Neural progenitor cell (in vitro differentiated cells): ENCODE measurements at regions not wholly inside any gene's neighbourhood (a gene's known extent, or its start where the extent isn't known, plus 50 kb on each side); places are given as distances from the start of the nearest gene placed in this dataset.

Source experiments
- DNase-seq: peaks from one replicate; pipeline ENCODE4 v3.0.0-alpha.2; 2016; ENCODE audit warnings: low spot score
- H2AFZ ChIP-seq: fragments of 200-600 bp; sonication (generic); replicated peaks from 2 replicates; pipeline ENCODE4 v1.6.1; 2016; ENCODE audit warnings: antibody characterized with exemption
- H3F3A ChIP-seq: fragments of 200-600 bp; sonication (generic); 2 replicates; pipeline ENCODE4 v1.6.1; 2016; ENCODE audit warnings: antibody characterized with exemption, low read depth
- H3K27ac ChIP-seq: fragments of 200-600 bp; sonication (generic); 2 replicates; pipeline ENCODE4 v1.5.1; 2016; ENCODE audit warnings: mild to moderate bottlenecking
- H3K27me3 ChIP-seq: fragments of 200-600 bp; sonication (generic); 2 replicates; pipeline ENCODE4 v1.6.1; 2016; ENCODE audit warnings: mild to moderate bottlenecking, moderate library complexity
- H3K36me3 ChIP-seq: fragments of 200-600 bp; sonication (generic); 2 replicates; pipeline ENCODE4 v1.5.1; 2016
- H3K4me1 ChIP-seq: fragments of 200-600 bp; sonication (generic); 2 replicates; pipeline ENCODE4 v1.6.1; 2016; ENCODE audit warnings: mixed run types
- H3K4me2 ChIP-seq: fragments of 200-600 bp; sonication (generic); 2 replicates; pipeline ENCODE4 v1.6.1; 2016
- H3K4me3 ChIP-seq: fragments of 200-600 bp; sonication (generic); 2 replicates; pipeline ENCODE4 v1.5.1; 2016
- H3K79me2 ChIP-seq: fragments of 200-600 bp; sonication (generic); 2 replicates; pipeline ENCODE4 v1.6.1; 2016; ENCODE audit warnings: low read depth
- H3K9ac ChIP-seq: fragments of 200-600 bp; sonication (generic); 2 replicates; pipeline ENCODE4 v1.6.1; 2016
- H3K9me3 ChIP-seq: fragments of 200-600 bp; sonication (generic); 2 replicates; pipeline ENCODE4 v1.5.1; 2016; ENCODE audit warnings: low read depth
- H4K20me1 ChIP-seq: fragments of 200-600 bp; sonication (generic); 2 replicates; pipeline ENCODE4 v1.6.1; 2016; ENCODE audit warnings: low read depth
- H3K27ac Mint-ChIP-seq: 3 replicates; pipeline ENCODE4 v1.8.0; 2021; ENCODE audit warnings: mixed read lengths
- H3K27me3 Mint-ChIP-seq: 2 replicates; pipeline ENCODE4 v1.8.0; 2022; ENCODE audit warnings: low read depth, mild to moderate bottlenecking, inconsistent platforms, moderate library complexity, mixed read lengths; ENCODE audit not compliant: insufficient read depth
- H3K36me3 Mint-ChIP-seq: 3 replicates; pipeline ENCODE4 v1.8.0; 2021; ENCODE audit warnings: mixed read lengths
- H3K4me1 Mint-ChIP-seq: 3 replicates; pipeline ENCODE4 v1.8.0; 2021; ENCODE audit warnings: mixed read lengths
- H3K4me3 Mint-ChIP-seq: 3 replicates; pipeline ENCODE4 v1.8.0; 2021; ENCODE audit warnings: mild to moderate bottlenecking, moderate library complexity, mixed read lengths
- H3K9me3 Mint-ChIP-seq: 3 replicates; pipeline ENCODE4 v1.8.0; 2020; ENCODE audit warnings: mixed read lengths
- EZH2 ChIP-seq: fragments of 200-600 bp; sonication (generic); IDR thresholded peaks from 2 replicates; pipeline ENCODE4 v1.6.1; 2017; ENCODE audit warnings: antibody characterized with exemption, mild to moderate bottlenecking, moderate library complexity
- EZH2phosphoT487 ChIP-seq: fragments of 200-600 bp; sonication (generic); IDR thresholded peaks from 2 replicates; pipeline ENCODE4 v1.6.1; 2017; ENCODE audit warnings: antibody characterized with exemption
- TF ChIP-seq, protein P1 (sequence below): fragments of 200-600 bp; sonication (generic); IDR thresholded peaks from 2 replicates; pipeline ENCODE4 v1.5.1; 2017; ENCODE audit warnings: antibody characterized with exemption, mild to moderate bottlenecking

DNA sequence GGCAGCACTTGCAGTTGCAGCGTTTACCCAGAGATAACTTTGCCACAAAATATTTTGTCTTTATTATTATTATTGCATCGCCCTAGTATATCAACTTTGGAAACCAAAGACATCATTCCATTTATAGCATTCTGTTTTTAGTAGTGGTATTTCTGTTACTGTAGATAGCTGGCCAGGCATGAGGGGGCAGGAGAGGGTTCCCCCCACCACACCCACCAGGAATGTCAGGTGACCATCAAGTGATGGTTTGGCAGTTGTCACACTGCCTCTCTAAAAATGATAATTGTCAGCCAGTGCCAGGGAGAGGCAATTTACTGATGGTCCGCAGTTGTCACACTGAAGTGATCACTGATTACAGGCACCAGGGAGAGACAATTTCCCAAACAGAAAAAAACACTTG is 135.6 kb downstream of the TSEN15 start:
- Histone ChIP-seq H3K79me2 (no peaks in the 10 kb centered on the region), H3K4me1 (peaks cover 8% of the 10 kb centered on the region), H4K20me1 (no peaks in the 10 kb centered on the region), H2AFZ (no peak overlapping the region), H3K27me3 (no peaks in the 10 kb centered on the region), H3K9ac (no peak overlapping the region), H3K27ac (no peak overlapping the region), H3K4me2 (no peak overlapping the region), H3K36me3 (no peaks in the 10 kb centered on the region), H3K4me3 (no peak overlapping the region), H3K9me3 (no peaks in the 10 kb centered on the region), H3F3A (no peaks in the 10 kb centered on the region)
- H3K4me1 Mint-ChIP-seq = peaks cover 7% of the 10 kb centered on the region
- H3K27me3 Mint-ChIP-seq = no peaks in the 10 kb centered on the region
- H3K36me3 Mint-ChIP-seq = no peaks in the 10 kb centered on the region
- TF ChIP-seq, protein P1, sequence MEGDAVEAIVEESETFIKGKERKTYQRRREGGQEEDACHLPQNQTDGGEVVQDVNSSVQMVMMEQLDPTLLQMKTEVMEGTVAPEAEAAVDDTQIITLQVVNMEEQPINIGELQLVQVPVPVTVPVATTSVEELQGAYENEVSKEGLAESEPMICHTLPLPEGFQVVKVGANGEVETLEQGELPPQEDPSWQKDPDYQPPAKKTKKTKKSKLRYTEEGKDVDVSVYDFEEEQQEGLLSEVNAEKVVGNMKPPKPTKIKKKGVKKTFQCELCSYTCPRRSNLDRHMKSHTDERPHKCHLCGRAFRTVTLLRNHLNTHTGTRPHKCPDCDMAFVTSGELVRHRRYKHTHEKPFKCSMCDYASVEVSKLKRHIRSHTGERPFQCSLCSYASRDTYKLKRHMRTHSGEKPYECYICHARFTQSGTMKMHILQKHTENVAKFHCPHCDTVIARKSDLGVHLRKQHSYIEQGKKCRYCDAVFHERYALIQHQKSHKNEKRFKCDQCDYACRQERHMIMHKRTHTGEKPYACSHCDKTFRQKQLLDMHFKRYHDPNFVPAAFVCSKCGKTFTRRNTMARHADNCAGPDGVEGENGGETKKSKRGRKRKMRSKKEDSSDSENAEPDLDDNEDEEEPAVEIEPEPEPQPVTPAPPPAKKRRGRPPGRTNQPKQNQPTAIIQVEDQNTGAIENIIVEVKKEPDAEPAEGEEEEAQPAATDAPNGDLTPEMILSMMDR = no peak
- H3K4me3 Mint-ChIP-seq = no peak overlapping the region
- H3K27ac Mint-ChIP-seq = no peak overlapping the region
- DNase-seq = no peak
- H3K9me3 Mint-ChIP-seq = no peaks in the 10 kb centered on the region

DNA sequence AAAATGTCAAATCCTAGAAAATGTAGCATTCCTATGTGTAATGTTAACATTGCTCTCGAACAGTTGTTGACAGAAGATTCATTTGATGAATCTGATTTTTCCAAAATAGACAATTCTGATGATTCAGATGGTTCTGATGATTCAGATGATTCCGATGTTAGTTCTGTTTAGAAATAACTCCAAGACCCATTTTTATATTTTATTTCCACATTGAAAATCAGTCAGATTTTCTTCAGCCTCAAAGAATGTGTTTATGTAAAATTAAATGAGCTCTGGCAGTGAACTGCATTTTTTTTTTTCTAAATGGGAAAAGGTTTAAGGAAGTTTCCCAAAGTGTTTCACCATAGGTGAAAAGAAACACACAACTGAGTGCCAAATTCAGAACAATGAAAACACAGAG is 136.5 kb downstream of the TSEN15 start:
- no peak for DNase-seq

DNA sequence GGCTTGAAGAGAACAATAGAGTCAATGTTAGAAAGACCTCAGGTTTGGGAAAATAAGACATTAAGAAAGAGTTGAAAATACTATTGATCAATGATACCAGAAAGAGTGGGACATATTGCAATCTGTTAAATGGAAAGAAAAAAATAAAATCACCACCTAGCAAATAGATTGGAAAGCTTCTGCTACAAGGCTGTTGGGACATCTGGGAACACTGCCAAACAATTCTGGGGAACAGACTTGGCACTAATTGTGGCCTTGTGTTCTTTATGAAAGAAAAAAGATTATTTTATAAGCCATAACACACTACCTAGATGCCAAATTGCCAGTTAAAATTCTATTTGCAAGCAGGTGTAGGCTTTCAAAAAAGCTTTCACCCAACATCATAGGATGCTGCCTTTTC is 137.8 kb downstream of the TSEN15 start:
- Histone ChIP-seq H3K9ac (no peak overlapping the region), H3K36me3 (no peaks in the 10 kb centered on the region), H3F3A (no peaks in the 10 kb centered on the region), H3K4me3 (no peak overlapping the region), H4K20me1 (no peaks in the 10 kb centered on the region), H2AFZ (no peak overlapping the region), H3K9me3 (no peaks in the 10 kb centered on the region), H3K4me1 (peaks cover 8% of the 10 kb centered on the region), H3K79me2 (no peaks in the 10 kb centered on the region), H3K27ac (no peak overlapping the region), H3K4me2 (no peak overlapping the region), H3K27me3 (no peaks in the 10 kb centered on the region)
- peaks cover 7% of the 10 kb centered on the region for H3K4me1 Mint-ChIP-seq
- TF ChIP-seq EZH2 (no peak), EZH2phosphoT487 (no peak)
- TF ChIP-seq, protein P1 = no peak
- H3K9me3 Mint-ChIP-seq = no peaks in the 10 kb centered on the region
- H3K27me3 Mint-ChIP-seq = no peaks in the 10 kb centered on the region
- H3K4me3 Mint-ChIP-seq = no peak overlapping the region
- no peak overlapping the region for H3K27ac Mint-ChIP-seq
- no peaks in the 10 kb centered on the region for H3K36me3 Mint-ChIP-seq
- no peak for DNase-seq

More for the DNA sequence above, 136.5 kb downstream of the TSEN15 start:
- H4K20me1 ChIP-seq = no peaks in the 10 kb centered on the region
- no peak overlapping the region for H3K4me3 Mint-ChIP-seq
- no peaks in the 10 kb centered on the region for H3K27me3 ChIP-seq
- TF ChIP-seq EZH2phosphoT487 (no peak), EZH2 (no peak)
- TF ChIP-seq, protein P1 = no peak
- peaks cover 8% of the 10 kb centered on the region for H3K4me1 ChIP-seq
- no peak overlapping the region for H3K4me2 ChIP-seq
- H3K27me3 Mint-ChIP-seq = no peaks in the 10 kb centered on the region
- no peak overlapping the region for H3K4me3 ChIP-seq
- H3K4me1 Mint-ChIP-seq = peaks cover 7% of the 10 kb centered on the region
- no peak overlapping the region for H3K27ac ChIP-seq
- no peaks in the 10 kb centered on the region for H3F3A ChIP-seq
- H2AFZ ChIP-seq = no peak overlapping the region
- no peaks in the 10 kb centered on the region for H3K9me3 ChIP-seq
- no peaks in the 10 kb centered on the region for H3K36me3 ChIP-seq
- no peaks in the 10 kb centered on the region for H3K36me3 Mint-ChIP-seq
- H3K9me3 Mint-ChIP-seq = no peaks in the 10 kb centered on the region
- no peaks in the 10 kb centered on the region for H3K79me2 ChIP-seq
- H3K27ac Mint-ChIP-seq = no peak overlapping the region
- H3K9ac ChIP-seq = no peak overlapping the region

DNA sequence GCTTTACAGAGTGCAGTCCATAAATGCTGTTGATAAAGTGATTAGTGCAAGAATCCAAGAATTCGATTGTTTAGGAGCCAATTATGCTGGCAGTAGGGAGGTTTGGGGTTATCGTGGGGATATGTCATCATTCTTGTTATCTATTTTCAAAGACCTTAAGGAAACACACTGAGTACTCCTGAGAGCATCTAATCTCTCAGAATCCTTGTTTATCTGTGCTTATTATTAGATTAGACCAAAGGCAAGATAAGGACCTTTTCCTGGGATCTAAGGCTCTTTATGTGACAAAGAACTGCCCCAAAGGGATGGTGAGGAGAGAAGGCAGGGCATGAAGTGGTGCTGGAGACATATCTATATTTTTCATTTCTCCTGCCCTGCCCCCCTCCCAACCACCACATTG is 139.1 kb downstream of the TSEN15 start:
- TF ChIP-seq, protein P1 = no peak
- TF ChIP-seq EZH2 = no peak
- no peak for TF ChIP-seq EZH2phosphoT487
- no peak overlapping the region for H3K4me3 ChIP-seq
- no peak overlapping the region for H3K4me2 ChIP-seq
- Mint-ChIP-seq H3K4me1 (peaks cover 7% of the 10 kb centered on the region), H3K36me3 (no peaks in the 10 kb centered on the region), H3K27me3 (no peaks in the 10 kb centered on the region), H3K4me3 (no peak overlapping the region), H3K27ac (no peak overlapping the region), H3K9me3 (no peaks in the 10 kb centered on the region)
- H3K4me1 ChIP-seq = peaks cover 8% of the 10 kb centered on the region
- H3K27ac ChIP-seq = no peak overlapping the region
- H3K36me3 ChIP-seq = no peaks in the 10 kb centered on the region
- no peak overlapping the region for H3K9ac ChIP-seq
- no peak overlapping the region for H2AFZ ChIP-seq
- H3K79me2 ChIP-seq = no peaks in the 10 kb centered on the region
- H3F3A ChIP-seq = no peaks in the 10 kb centered on the region
- no peak for DNase-seq
- no peaks in the 10 kb centered on the region for H3K27me3 ChIP-seq
- H4K20me1 ChIP-seq = no peaks in the 10 kb centered on the region
- no peaks in the 10 kb centered on the region for H3K9me3 ChIP-seq
